GM18951 (cell line): ENCODE measurements at regions not wholly inside any gene's neighbourhood (a gene's known extent, or its start where the extent isn't known, plus 50 kb on each side); places are given as distances from the start of the nearest gene placed in this dataset.
"Not testable (repeated sequence)": the region's sequence is repeated elsewhere in the genome, so short reads cannot be mapped to it uniquely, and the experiment has no call there.

Experiments used
- POLR2A ChIP-seq: IDR thresholded peaks from 4 replicates; pipeline ENCODE4 v1.6.1; 2011; ENCODE audit warnings: mild to moderate bottlenecking; ENCODE audit not compliant: insufficient read length, insufficient read depth; ENCODE audit errors: extremely low read depth
- in situ Hi-C: fragments of 300-500 bp; cut with MboI; formaldehyde crosslinking; loops from one replicate; pipeline ENCODE4 v1.12.0; 2022; ENCODE audit warnings: low sequenced_read_pairs, mixed read lengths, inconsistent platforms; ENCODE audit not compliant: unreplicated experiment

- TF ChIP-seq POLR2A: no peak
- in situ Hi-C loops: no loop called here
These were observed 117.7 kb upstream of the PLCL2 start for GRCh38 chr3:16767006-16767405.

- TF ChIP-seq POLR2A: no peak
These were observed 116.7 kb upstream of the PLCL2 start for GRCh38 chr3:16768014-16768413.

GRCh38 chr3:16768956-16769355 is 115.8 kb upstream of the PLCL2 start:
- no peak for TF ChIP-seq POLR2A
- in situ Hi-C loops: no loop called here

More at GRCh38 chr3:16768014-16768413, 116.7 kb upstream of the PLCL2 start:
- in situ Hi-C loops: no loop called here

GRCh38 chr3:16769525-16769924 is 115.2 kb upstream of the PLCL2 start:
- in situ Hi-C loops: no loop called here
- no peak for TF ChIP-seq POLR2A

GRCh38 chr3:16770021-16770420 is 114.7 kb upstream of the PLCL2 start:
- in situ Hi-C loops: no loop called here
- no peak for TF ChIP-seq POLR2A

GRCh38 chr3:16770792-16771191 is 114.0 kb upstream of the PLCL2 start:
- TF ChIP-seq POLR2A: no peak
- in situ Hi-C loops: no loop called here

- in situ Hi-C loops: not testable (repeated sequence)
These were observed 111.2 kb upstream of the PLCL2 start for GRCh38 chr3:16773594-16773993.

- in situ Hi-C loops: not testable (repeated sequence)
These were observed 110.2 kb upstream of the PLCL2 start for GRCh38 chr3:16774536-16774935.

- TF ChIP-seq POLR2A: no peak
- in situ Hi-C loops: no loop called here
These were observed 99.8 kb upstream of the PLCL2 start for GRCh38 chr3:16784973-16785372.

- in situ Hi-C loops: no loop called here
- TF ChIP-seq POLR2A: no peak
These were observed 99.3 kb upstream of the PLCL2 start for GRCh38 chr3:16785465-16785864.

GRCh38 chr3:16788440-16789056 is 96.2 kb upstream of the PLCL2 start:
- in situ Hi-C loops: no loop called here
- no peak for TF ChIP-seq POLR2A

- in situ Hi-C loops: no loop called here
- TF ChIP-seq POLR2A: no peak
These were observed 95.2 kb upstream of the PLCL2 start for GRCh38 chr3:16789344-16790120.

GRCh38 chr3:16790432-16791400 is 94.0 kb upstream of the PLCL2 start:
- in situ Hi-C loops: no loop called here
- no peak for TF ChIP-seq POLR2A
